T-cell (primary cell): ENCODE measurements at regions not wholly inside any gene's neighbourhood (a gene's known extent, or its start where the extent isn't known, plus 50 kb on each side); places are given as distances from the start of the nearest gene placed in this dataset.

Source experiments
- ATAC-seq, 4 experiments: fragments of 200-7000 bp in 3 of 4; fragments of 150-1000 bp in 1 of 4; cut with Tn5 transposase; replicated peaks in 1 of 4; 1 replicate in 3 of 4; 2 replicates in 1 of 4; pipeline ENCODE4 v1.10.0; 2021; ENCODE audit warnings: moderate library complexity in 3 of 4, mild to moderate bottlenecking in 2 of 4, moderate number of reproducible peaks in 1 of 4
- CTCF ChIA-PET, 2 donors: fragments of 300-600 bp; sonication (Branson Sonifier 250); formaldehyde crosslinking; loops; one replicate each; lab custom pipeline; 2022; ENCODE audit warnings: antibody characterized with exemption in 2 of 2; lab: Charles Lee
- POLR2A ChIA-PET, 2 donors: fragments of 300-600 bp; sonication (Branson Sonifier 250); formaldehyde crosslinking; loops; one replicate each; lab custom pipeline; 2022; ENCODE audit warnings: antibody characterized with exemption in 2 of 2; lab: Charles Lee
- DNase-seq, 35 experiments: peaks; one replicate each; pipeline versions ENCODE4 v3.0.0 to v3.0.0-alpha.2; 2013 to 2023
- H3K27ac ChIP-seq: one replicate; pipeline ENCODE4 v1.5.1; 2013; ENCODE audit warnings: low read length
- H3K27me3 ChIP-seq, 2 experiments: replicated peaks in 1 of 2; 1 replicate in 1 of 2; 2 replicates in 1 of 2; pipeline versions ENCODE4 v1.6.1 to v1.7.0; 2013; ENCODE audit warnings: low read length in 1 of 2, mixed read lengths in 1 of 2; ENCODE audit not compliant: control insufficient read depth in 2 of 2, insufficient read depth in 2 of 2; ENCODE audit errors: extremely low read depth in 1 of 2
- H3K36me3 ChIP-seq, 2 donors: 1 replicate in 1 of 2; 2 replicates in 1 of 2; pipeline versions ENCODE4 v1.6.1 to v1.7.0; 2013; ENCODE audit warnings: low read length in 1 of 2; ENCODE audit not compliant: control insufficient read depth in 2 of 2, insufficient read depth in 1 of 2; ENCODE audit errors: extremely low read depth in 1 of 2
- H3K4me1 ChIP-seq, 2 experiments: 1 replicate in 1 of 2; 2 replicates in 1 of 2; pipeline versions ENCODE4 v1.6.1 to v1.7.0; 2013; ENCODE audit warnings: low read length in 2 of 2, mixed read lengths in 1 of 2; ENCODE audit not compliant: insufficient read depth in 2 of 2, control insufficient read depth in 1 of 2; ENCODE audit errors: extremely low read depth in 1 of 2
- H3K4me3 ChIP-seq, 2 donors: 1 replicate in 1 of 2; 2 replicates in 1 of 2; pipeline versions ENCODE4 v1.5.1 to v1.7.0; 2013; ENCODE audit warnings: mild to moderate bottlenecking in 2 of 2, low read length in 1 of 2, moderate library complexity in 1 of 2; ENCODE audit not compliant: control insufficient read depth in 1 of 2; ENCODE audit errors: extremely low read depth in 1 of 2
- H3K9me3 ChIP-seq: 2 replicates; pipeline ENCODE4 v1.7.0; 2013
- H3K27ac Mint-ChIP-seq, 2 donors: one replicate each; pipeline ENCODE4 v1.8.0; 2020 to 2021; ENCODE audit warnings: mild to moderate bottlenecking in 2 of 2, mixed read lengths in 2 of 2
- H3K27me3 Mint-ChIP-seq, 2 donors: one replicate each; pipeline ENCODE4 v1.8.0; 2021 to 2022; ENCODE audit warnings: mixed read lengths in 2 of 2
- H3K36me3 Mint-ChIP-seq: one replicate; pipeline ENCODE4 v1.8.0; 2021; ENCODE audit warnings: mixed read lengths
- H3K4me1 Mint-ChIP-seq, 3 donors: one replicate each; pipeline ENCODE4 v1.8.0; 2020 to 2022; ENCODE audit warnings: mixed read lengths in 3 of 3, mild to moderate bottlenecking in 1 of 3
- H3K4me3 Mint-ChIP-seq, 3 donors: one replicate each; pipeline ENCODE4 v1.8.0; 2020 to 2022; ENCODE audit warnings: mild to moderate bottlenecking in 3 of 3, mixed read lengths in 3 of 3, moderate library complexity in 3 of 3
- H3K9me3 Mint-ChIP-seq, 3 donors: one replicate each; pipeline ENCODE4 v1.8.0; 2020 to 2022; ENCODE audit warnings: mixed read lengths in 3 of 3
- WGBS: methylation state at CpG from one replicate; pipeline ENCODE4 v1.1.5; 2013; ENCODE audit warnings: missing lambda C conversion rate; ENCODE audit not compliant: insufficient coverage; 5-methylcytosine and 5-hydroxymethylcytosine counted together

GRCh38 chr9:19600538-19600937 lies 188.3 kb downstream of the SLC24A2 start:
- Histone ChIP-seq H3K4me3 (no peak overlapping the region), H3K4me1 (no peaks in the 10 kb centered on the region), H3K9me3 (no peaks in the 10 kb centered on the region), H3K36me3 (no peaks in the 10 kb centered on the region), H3K27me3 (peaks cover 0 to 2% of the 10 kb centered on the region in 2 experiments), H3K27ac (no peak overlapping the region)
- Mint-ChIP-seq H3K4me1 (no peaks in the 10 kb centered on the region), H3K9me3 (no peaks in the 10 kb centered on the region), H3K4me3 (no peak overlapping the region), H3K36me3 (no peaks in the 10 kb centered on the region), H3K27ac (no peak overlapping the region), H3K27me3 (peaks cover 5 to 8% of the 10 kb centered on the region in 2 donors)
- ChIA-PET CTCF (no interaction called here), POLR2A (no interaction called here)
- WGBS: no CpG with 5 or more reads among the region's 2 CpGs
- no peak for DNase-seq
- no peak for ATAC-seq

GRCh38 chr9:19598722-19599121 lies 189.9 kb downstream of the ACER2 start:
- Histone ChIP-seq H3K4me1 (no peaks in the 10 kb centered on the region), H3K9me3 (no peaks in the 10 kb centered on the region), H3K4me3 (no peak overlapping the region), H3K27me3 (peaks cover 0 to 2% of the 10 kb centered on the region in 2 experiments), H3K27ac (no peak overlapping the region), H3K36me3 (no peaks in the 10 kb centered on the region)
- H3K27me3 Mint-ChIP-seq: peaks cover 13 to 15% of the 10 kb centered on the region in 2 donors
- no peaks in the 10 kb centered on the region for H3K4me1 Mint-ChIP-seq
- H3K27ac Mint-ChIP-seq: no peak overlapping the region
- no CpG with 5 or more reads among the region's 2 CpGs for WGBS
- H3K4me3 Mint-ChIP-seq: no peak overlapping the region
- ChIA-PET CTCF (no interaction called here), POLR2A (no interaction called here)
- DNase-seq (no peak), ATAC-seq (no peak)
- H3K9me3 Mint-ChIP-seq: no peaks in the 10 kb centered on the region
- no peaks in the 10 kb centered on the region for H3K36me3 Mint-ChIP-seq

GRCh38 chr9:19597176-19597575 lies 188.4 kb downstream of the ACER2 start:
- peaks cover 12 to 13% of the 10 kb centered on the region in 2 donors for H3K27me3 Mint-ChIP-seq
- H3K27ac Mint-ChIP-seq: no peak overlapping the region
- H3K27me3 ChIP-seq: peaks cover 0 to 4% of the 10 kb centered on the region in 2 experiments
- no peaks in the 10 kb centered on the region for H3K9me3 ChIP-seq
- H3K27ac ChIP-seq: no peak overlapping the region
- no peaks in the 10 kb centered on the region for H3K36me3 ChIP-seq
- H3K36me3 Mint-ChIP-seq: no peaks in the 10 kb centered on the region
- no peaks in the 10 kb centered on the region for H3K4me1 ChIP-seq
- POLR2A ChIA-PET: no interaction called here
- H3K4me1 Mint-ChIP-seq: no peaks in the 10 kb centered on the region
- H3K4me3 Mint-ChIP-seq: no peak overlapping the region
- CTCF ChIA-PET: no interaction called here
- H3K4me3 ChIP-seq: no peak overlapping the region
- DNase-seq: no peak
- H3K9me3 Mint-ChIP-seq: no peaks in the 10 kb centered on the region
- WGBS: no CpG with 5 or more reads among the region's 4 CpGs
- ATAC-seq: no peak

- H3K36me3 Mint-ChIP-seq: no peaks in the 10 kb centered on the region
- Histone ChIP-seq H3K4me1 (no peaks in the 10 kb centered on the region), H3K27ac (no peak overlapping the region), H3K9me3 (no peaks in the 10 kb centered on the region), H3K36me3 (no peaks in the 10 kb centered on the region), H3K4me3 (no peak overlapping the region), H3K27me3 (peaks cover 0 to 4% of the 10 kb centered on the region in 2 experiments)
- ATAC-seq (no peak), DNase-seq (no peak)
- no peak overlapping the region for H3K27ac Mint-ChIP-seq
- no peaks in the 10 kb centered on the region for H3K4me1 Mint-ChIP-seq
- H3K9me3 Mint-ChIP-seq: no peaks in the 10 kb centered on the region
- no peak overlapping the region for H3K4me3 Mint-ChIP-seq
- CTCF ChIA-PET: no interaction called here
- H3K27me3 Mint-ChIP-seq: peaks cover 16 to 22% of the 10 kb centered on the region in 2 donors
- POLR2A ChIA-PET: no interaction called here
- 80% methylated on average over 1 of the region's 2 CpGs for whole genome bisulfite sequencing
Observed at GRCh38 chr9:19595003-19595402, 186.2 kb downstream of the ACER2 start.

- no peaks in the 10 kb centered on the region for H3K27me3 ChIP-seq
- no peaks in the 10 kb centered on the region for H3K9me3 ChIP-seq
- no peaks in the 10 kb centered on the region for H3K36me3 ChIP-seq
- ChIA-PET POLR2A (no interaction called here), CTCF (no interaction called here)
- Mint-ChIP-seq H3K27me3 (peaks cover 4 to 15% of the 10 kb centered on the region in 2 donors), H3K9me3 (no peaks in the 10 kb centered on the region), H3K4me3 (no peak overlapping the region), H3K36me3 (no peaks in the 10 kb centered on the region), H3K27ac (no peak overlapping the region), H3K4me1 (no peaks in the 10 kb centered on the region)
- DNase-seq: no peak
- H3K4me3 ChIP-seq: no peak overlapping the region
- H3K4me1 ChIP-seq: no peaks in the 10 kb centered on the region
- WGBS: no CpG with 5 or more reads among the region's 1 CpG
- H3K27ac ChIP-seq: no peak overlapping the region
- no peak for ATAC-seq
Observed at GRCh38 chr9:19587678-19588077, 178.9 kb downstream of the ACER2 start.

- CTCF ChIA-PET: interaction anchor here in 1 of 2 donors (0.7 kb wide), 1 partner anchor 142 kb away, joined by 8 read pairs; no protein-coding TSS in a partner anchor
- H3K4me3 Mint-ChIP-seq: no peak overlapping the region
- peaks cover 0 to 10% of the 10 kb centered on the region in 2 donors for H3K27me3 Mint-ChIP-seq
- no peak overlapping the region for H3K4me3 ChIP-seq
- no peaks in the 10 kb centered on the region for H3K27me3 ChIP-seq
- H3K36me3 Mint-ChIP-seq: no peaks in the 10 kb centered on the region
- no peaks in the 10 kb centered on the region for H3K9me3 ChIP-seq
- POLR2A ChIA-PET: no interaction called here
- no peaks in the 10 kb centered on the region for H3K4me1 ChIP-seq
- ATAC-seq (no peak), DNase-seq (no peak)
- 78% methylated on average over 1 of the region's 1 CpG for WGBS
- H3K27ac Mint-ChIP-seq: no peak overlapping the region
- H3K27ac ChIP-seq: no peak overlapping the region
- H3K36me3 ChIP-seq: no peaks in the 10 kb centered on the region
- H3K4me1 Mint-ChIP-seq: no peaks in the 10 kb centered on the region
- H3K9me3 Mint-ChIP-seq: no peaks in the 10 kb centered on the region
Observed at GRCh38 chr9:19583890-19584289, 175.1 kb downstream of the ACER2 start.

- H3K4me1 ChIP-seq: no peaks in the 10 kb centered on the region
- H3K27ac Mint-ChIP-seq: no peak overlapping the region
- H3K27me3 ChIP-seq: peaks cover 0 to 2% of the 10 kb centered on the region in 2 experiments
- no peak overlapping the region for H3K27ac ChIP-seq
- no peak for DNase-seq
- no peaks in the 10 kb centered on the region for H3K4me1 Mint-ChIP-seq
- H3K4me3 ChIP-seq: no peak overlapping the region
- no peaks in the 10 kb centered on the region for H3K36me3 ChIP-seq
- WGBS: no CpG with 5 or more reads among the region's 3 CpGs
- H3K9me3 Mint-ChIP-seq: no peaks in the 10 kb centered on the region
- no peaks in the 10 kb centered on the region for H3K36me3 Mint-ChIP-seq
- ChIA-PET POLR2A (no interaction called here), CTCF (no interaction called here)
- H3K9me3 ChIP-seq: no peaks in the 10 kb centered on the region
- no peak overlapping the region for H3K4me3 Mint-ChIP-seq
- ATAC-seq: no peak
- H3K27me3 Mint-ChIP-seq: peaks cover 4 to 14% of the 10 kb centered on the region in 2 donors
Observed at GRCh38 chr9:19577411-19577810, 168.6 kb downstream of the ACER2 start.
